Endodermal cell (in vitro differentiated cells): ENCODE measurements at regions not wholly inside any gene's neighbourhood (a gene's known extent, or its start where the extent isn't known, plus 50 kb on each side); places are given as distances from the start of the nearest gene placed in this dataset.

Source experiments
- DNase-seq: peaks from one replicate; pipeline ENCODE4 v3.0.0-alpha.2; 2017
- H3K27ac ChIP-seq: 2 replicates; pipeline ENCODE4 v1.5.1; 2013; ENCODE audit warnings: mild to moderate bottlenecking, low read depth, low read length, moderate library complexity
- H3K27me3 ChIP-seq: 2 replicates; pipeline ENCODE4 v1.6.1; 2013; ENCODE audit warnings: mild to moderate bottlenecking, low read length, moderate library complexity; ENCODE audit not compliant: insufficient read depth, control insufficient read depth, poor library complexity, severe bottlenecking
- H3K36me3 ChIP-seq: 2 replicates; pipeline ENCODE4 v1.7.0; 2013; ENCODE audit warnings: mild to moderate bottlenecking, low read length, moderate library complexity; ENCODE audit not compliant: control insufficient read depth, insufficient read depth
- H3K4me1 ChIP-seq: one replicate; pipeline ENCODE4 v1.7.0; 2013; ENCODE audit warnings: low read length; ENCODE audit not compliant: control insufficient read depth, insufficient read depth
- H3K4me3 ChIP-seq: 2 replicates; pipeline ENCODE4 v1.5.1; 2013; ENCODE audit warnings: mild to moderate bottlenecking, low read length, moderate library complexity
- H3K9ac ChIP-seq: 2 replicates; pipeline ENCODE4 v1.6.1; 2013; ENCODE audit warnings: mild to moderate bottlenecking, low read length, moderate library complexity; ENCODE audit not compliant: poor library complexity, severe bottlenecking; ENCODE audit errors: extremely low read depth
- H3K9me3 ChIP-seq: 2 replicates; pipeline ENCODE4 v1.6.1; 2013; ENCODE audit warnings: mild to moderate bottlenecking, low read length, moderate library complexity; ENCODE audit not compliant: control insufficient read depth
- H3K27ac Mint-ChIP-seq: 2 replicates; pipeline ENCODE4 v1.8.0; 2020; ENCODE audit warnings: mixed read lengths
- H3K27me3 Mint-ChIP-seq: 2 replicates; pipeline ENCODE4 v1.8.0; 2021; ENCODE audit warnings: mild to moderate bottlenecking, mixed read lengths; ENCODE audit not compliant: insufficient read depth
- H3K36me3 Mint-ChIP-seq: 2 replicates; pipeline ENCODE4 v1.8.0; 2020; ENCODE audit warnings: low read depth, mixed read lengths
- H3K4me1 Mint-ChIP-seq: 2 replicates; pipeline ENCODE4 v1.8.0; 2020; ENCODE audit warnings: mixed read lengths
- H3K4me3 Mint-ChIP-seq: 2 replicates; pipeline ENCODE4 v1.8.0; 2020; ENCODE audit warnings: mild to moderate bottlenecking, moderate library complexity, mixed read lengths
- H3K9me3 Mint-ChIP-seq: 2 replicates; pipeline ENCODE4 v1.8.0; 2020; ENCODE audit warnings: mild to moderate bottlenecking, mixed read lengths
- CTCF ChIP-seq: fragments of 200-600 bp; sonication (generic); conservative IDR thresholded peaks from 2 replicates; pipeline ENCODE4 v1.5.0; 2021; ENCODE audit warnings: antibody characterized with exemption, mild to moderate bottlenecking
- WGBS, 2 experiments: methylation state at CpG; one replicate each; pipeline versions ENCODE4 v1.1.5 to v1.1.7; 2013; ENCODE audit warnings: missing lambda C conversion rate in 2 of 2, mixed read lengths in 1 of 2; ENCODE audit not compliant: insufficient coverage in 1 of 2, insufficient read length in 1 of 2; 5-methylcytosine and 5-hydroxymethylcytosine counted together

- no peak for TF ChIP-seq CTCF
- H3K27ac ChIP-seq: no peak overlapping the region
- H3K27me3 ChIP-seq: no peaks in the 10 kb centered on the region
- no peak overlapping the region for H3K4me3 ChIP-seq
- Mint-ChIP-seq H3K4me3 (no peak overlapping the region), H3K36me3 (no peaks in the 10 kb centered on the region), H3K9me3 (no peaks in the 10 kb centered on the region), H3K27me3 (no peaks in the 10 kb centered on the region), H3K27ac (no peak overlapping the region), H3K4me1 (no peaks in the 10 kb centered on the region)
- H3K4me1 ChIP-seq: no peaks in the 10 kb centered on the region
- WGBS, 2 experiments: 96% methylated on average over 2 of the region's 2 CpGs; no CpG with 5 or more reads in 1 of the 2 experiments
- no peak for DNase-seq
- no peaks in the 10 kb centered on the region for H3K36me3 ChIP-seq
- H3K9me3 ChIP-seq: no peaks in the 10 kb centered on the region
- no peak overlapping the region for H3K9ac ChIP-seq
These were observed 766.7 kb upstream of the GHITM start for GRCh38 chr10:83372646-83373045.

- DNase-seq: peak; percentile 80
- no peaks in the 10 kb centered on the region for H3K27me3 Mint-ChIP-seq
- TF ChIP-seq CTCF: peak; percentile 83
- Histone ChIP-seq H3K27ac (no peak overlapping the region), H3K27me3 (no peaks in the 10 kb centered on the region), H3K9ac (no peak overlapping the region), H3K9me3 (no peaks in the 10 kb centered on the region), H3K36me3 (no peaks in the 10 kb centered on the region), H3K4me3 (no peak overlapping the region), H3K4me1 (no peaks in the 10 kb centered on the region)
- no peaks in the 10 kb centered on the region for H3K36me3 Mint-ChIP-seq
- H3K4me1 Mint-ChIP-seq: no peaks in the 10 kb centered on the region
- no peaks in the 10 kb centered on the region for H3K9me3 Mint-ChIP-seq
- H3K4me3 Mint-ChIP-seq: no peak overlapping the region
- no peak overlapping the region for H3K27ac Mint-ChIP-seq
- WGBS, 2 experiments: 92% methylated on average over 2 of the region's 2 CpGs; no CpG with 5 or more reads in 1 of the 2 experiments
These were observed 765.6 kb upstream of the GHITM start for GRCh38 chr10:83373671-83374070.

GRCh38 chr10:83374741-83375140 is 764.6 kb upstream of the GHITM start:
- Mint-ChIP-seq H3K27me3 (no peaks in the 10 kb centered on the region), H3K36me3 (no peaks in the 10 kb centered on the region), H3K4me3 (no peak overlapping the region), H3K27ac (no peak overlapping the region), H3K4me1 (no peaks in the 10 kb centered on the region), H3K9me3 (no peaks in the 10 kb centered on the region)
- Histone ChIP-seq H3K27me3 (no peaks in the 10 kb centered on the region), H3K9me3 (no peaks in the 10 kb centered on the region), H3K4me3 (no peak overlapping the region), H3K9ac (no peak overlapping the region), H3K36me3 (no peaks in the 10 kb centered on the region), H3K27ac (no peak overlapping the region), H3K4me1 (no peaks in the 10 kb centered on the region)
- no peak for TF ChIP-seq CTCF
- DNase-seq: no peak
